ENCODE measurements at regions not wholly inside any gene's neighbourhood (a gene's known extent, or its start where the extent isn't known, plus 50 kb on each side); places are given as distances from the start of the nearest gene placed in this dataset.

GRCh38 chr18:40210696-40211095, 1744.3 kb upstream of the PIK3C3 start:
- no peak for TF ChIP-seq CTCF (IDR thresholded peaks at IDR 0.05)
- TF ChIP-seq POLR2A (IDR thresholded peaks at IDR 0.05): no peak
- TF ChIP-seq POLR2AphosphoS5 (IDR thresholded peaks at IDR 0.05): no peak

All from sigmoid colon (tissue), 4 donors.